ENCODE measurements at regions not wholly inside any gene's neighbourhood (a gene's known extent, or its start where the extent isn't known, plus 50 kb on each side); places are given as distances from the start of the nearest gene placed in this dataset.
"Not testable (repeated sequence)": the region's sequence is repeated elsewhere in the genome, so short reads cannot be mapped to it uniquely, and the experiment has no call there.

- not testable (repeated sequence) for TF ChIP-seq CTCF (IDR thresholded peaks at IDR 0.05; ENCODE audit: low read length); EZH2 (optimal IDR thresholded peaks at IDR 0.05; ENCODE audit: low read depth, low read length)
These were observed 501.1 kb upstream of the OLFM3 start for GRCh38 chr1:102497810-102498209.

All from MM.1S (cell line).